ENCODE measurements at regions not wholly inside any gene's neighbourhood (a gene's known extent, or its start where the extent isn't known, plus 50 kb on each side); places are given as distances from the start of the nearest gene placed in this dataset.

DNA sequence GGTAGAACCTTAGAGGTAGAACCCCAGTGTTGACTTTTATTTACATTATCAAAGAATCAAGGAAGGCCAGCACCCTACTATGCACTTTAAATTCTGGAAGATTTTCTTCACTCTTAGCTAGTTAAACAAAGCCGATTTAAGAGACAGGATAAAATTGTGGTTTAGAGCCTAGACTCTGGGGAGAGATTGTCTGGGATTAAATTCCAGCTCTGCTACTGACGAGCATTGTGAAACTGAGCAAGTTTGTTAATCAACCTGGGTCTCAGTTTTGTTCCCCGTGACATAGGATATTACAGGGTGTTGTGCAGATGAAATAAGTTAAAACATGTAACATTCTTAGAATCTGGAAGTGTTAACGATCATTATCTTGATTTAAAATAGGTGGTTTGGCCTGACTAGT is 83.5 kb downstream of the FEM1C start:
- TF ChIP-seq, protein P1, sequence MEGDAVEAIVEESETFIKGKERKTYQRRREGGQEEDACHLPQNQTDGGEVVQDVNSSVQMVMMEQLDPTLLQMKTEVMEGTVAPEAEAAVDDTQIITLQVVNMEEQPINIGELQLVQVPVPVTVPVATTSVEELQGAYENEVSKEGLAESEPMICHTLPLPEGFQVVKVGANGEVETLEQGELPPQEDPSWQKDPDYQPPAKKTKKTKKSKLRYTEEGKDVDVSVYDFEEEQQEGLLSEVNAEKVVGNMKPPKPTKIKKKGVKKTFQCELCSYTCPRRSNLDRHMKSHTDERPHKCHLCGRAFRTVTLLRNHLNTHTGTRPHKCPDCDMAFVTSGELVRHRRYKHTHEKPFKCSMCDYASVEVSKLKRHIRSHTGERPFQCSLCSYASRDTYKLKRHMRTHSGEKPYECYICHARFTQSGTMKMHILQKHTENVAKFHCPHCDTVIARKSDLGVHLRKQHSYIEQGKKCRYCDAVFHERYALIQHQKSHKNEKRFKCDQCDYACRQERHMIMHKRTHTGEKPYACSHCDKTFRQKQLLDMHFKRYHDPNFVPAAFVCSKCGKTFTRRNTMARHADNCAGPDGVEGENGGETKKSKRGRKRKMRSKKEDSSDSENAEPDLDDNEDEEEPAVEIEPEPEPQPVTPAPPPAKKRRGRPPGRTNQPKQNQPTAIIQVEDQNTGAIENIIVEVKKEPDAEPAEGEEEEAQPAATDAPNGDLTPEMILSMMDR (IDR thresholded peaks at IDR 0.05) = no peak
- TF ChIP-seq POLR2A (IDR thresholded peaks at IDR 0.05) = no peak
